NCI-H82 treated with DMSO at 0.1 percent for 48 hours (cell line): ENCODE measurements at regions not wholly inside any gene's neighbourhood (a gene's known extent, or its start where the extent isn't known, plus 50 kb on each side); places are given as distances from the start of the nearest gene placed in this dataset.

Experiments
- DNase-seq: peaks from one replicate; lab custom pipeline; 2025; ENCODE audit not compliant: unreplicated experiment; lab: John Stamatoyannopoulos, UW

GRCh38 chr1:2886631-2887030 lies 85.1 kb upstream of the TTC34 start:
- DNase-seq = no peak

- no peak for DNase-seq
Observed at GRCh38 chr1:2887941-2888855, 86.7 kb upstream of the TTC34 start.

GRCh38 chr1:2890221-2890850 lies 88.8 kb upstream of the TTC34 start:
- DNase-seq = no peak

DNA sequence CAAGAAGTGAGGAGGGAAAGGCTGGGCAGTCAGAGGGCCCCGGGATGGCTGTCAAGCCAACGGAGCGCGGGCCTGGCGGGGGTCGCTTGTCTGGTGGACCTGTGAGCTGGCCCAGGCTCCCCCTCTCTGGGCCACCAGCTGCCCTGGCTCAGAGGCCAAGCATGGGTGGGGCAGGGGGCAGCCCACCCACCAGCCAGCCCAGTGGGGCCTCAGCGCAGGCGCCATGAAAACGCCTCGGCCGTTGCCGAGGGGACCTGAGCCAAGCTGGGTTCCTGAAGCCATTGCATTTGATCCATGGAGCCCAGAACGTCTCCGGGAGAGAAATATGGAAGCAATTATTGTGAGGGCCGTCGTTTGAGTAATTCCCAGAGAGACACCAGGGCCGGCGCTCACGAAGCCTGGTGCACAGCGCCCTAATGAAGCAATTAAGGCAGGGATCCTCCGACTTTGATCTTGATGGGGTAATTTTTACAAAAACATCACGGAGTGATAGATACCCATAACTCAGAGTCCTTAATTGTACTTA lies 90.5 kb upstream of the TTC34 start:
- DNase-seq = no peak

DNA sequence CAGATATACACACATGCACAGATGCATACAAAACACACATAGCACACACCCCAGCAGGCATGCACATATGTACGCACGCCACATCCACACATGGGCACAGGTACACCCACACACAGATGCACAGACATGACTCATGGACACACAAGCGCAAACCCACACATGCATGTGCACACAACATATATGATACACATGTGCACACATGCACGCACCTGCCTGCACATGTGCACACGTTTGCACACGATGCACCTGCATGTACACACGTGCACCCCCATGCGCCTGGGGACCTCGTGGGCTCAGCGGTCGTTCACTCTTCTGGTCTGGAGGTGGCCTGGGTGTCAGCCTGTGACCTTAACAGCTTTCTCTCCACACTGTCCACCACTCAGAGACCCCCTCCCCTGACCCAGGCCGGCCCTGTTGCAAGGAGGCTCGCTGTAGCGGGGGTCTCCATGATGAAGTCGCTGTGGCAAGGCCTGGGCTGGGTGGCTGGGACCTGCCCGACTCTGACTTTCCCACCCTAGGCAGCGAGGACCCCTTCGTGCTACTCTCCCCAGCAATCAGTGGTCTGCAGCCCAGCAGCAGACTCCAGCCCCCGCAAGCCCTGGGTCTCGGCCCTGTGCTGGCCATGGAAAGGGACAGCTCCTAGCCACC lies 92.1 kb upstream of the TTC34 start:
- DNase-seq = no peak

- no peak for DNase-seq
Observed at GRCh38 chr1:2894381-2895041, 93.0 kb upstream of the TTC34 start.

DNA sequence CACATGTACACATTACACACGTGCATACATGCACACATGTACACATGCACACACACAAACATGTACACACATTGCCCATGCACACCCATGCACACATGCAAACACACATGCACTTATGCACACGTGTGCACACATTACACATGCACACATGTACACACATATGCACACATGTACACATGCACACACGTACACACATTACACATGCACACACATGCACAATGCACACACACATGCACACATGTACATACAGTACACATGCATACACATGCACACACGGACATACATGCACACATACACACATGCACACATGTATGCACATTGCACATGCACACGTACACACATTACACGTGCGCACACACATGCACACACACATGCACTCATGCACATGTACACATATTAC lies 95.3 kb upstream of the TTC34 start:
- no peak for DNase-seq

DNA sequence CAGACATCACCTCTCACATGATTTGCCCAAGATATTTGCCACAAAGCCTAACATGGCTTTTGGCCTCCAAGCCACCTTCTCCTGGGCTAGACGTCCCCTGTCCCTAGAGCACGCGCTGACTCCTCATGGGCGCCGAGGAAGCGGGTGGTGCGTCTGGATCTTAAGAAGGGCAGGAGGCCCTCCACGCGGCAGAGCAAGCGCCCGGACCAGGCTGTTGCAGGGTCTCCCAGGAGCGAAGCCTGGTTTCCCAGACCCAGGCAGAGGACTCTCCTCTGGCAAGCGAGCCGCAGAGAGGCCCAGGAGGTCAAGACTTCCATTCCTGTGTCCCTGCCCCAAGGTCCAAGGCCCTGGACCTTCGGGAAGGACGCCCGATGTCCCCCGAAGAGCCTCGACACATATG lies 101.7 kb upstream of the TTC34 start:
- no peak for DNase-seq

DNA sequence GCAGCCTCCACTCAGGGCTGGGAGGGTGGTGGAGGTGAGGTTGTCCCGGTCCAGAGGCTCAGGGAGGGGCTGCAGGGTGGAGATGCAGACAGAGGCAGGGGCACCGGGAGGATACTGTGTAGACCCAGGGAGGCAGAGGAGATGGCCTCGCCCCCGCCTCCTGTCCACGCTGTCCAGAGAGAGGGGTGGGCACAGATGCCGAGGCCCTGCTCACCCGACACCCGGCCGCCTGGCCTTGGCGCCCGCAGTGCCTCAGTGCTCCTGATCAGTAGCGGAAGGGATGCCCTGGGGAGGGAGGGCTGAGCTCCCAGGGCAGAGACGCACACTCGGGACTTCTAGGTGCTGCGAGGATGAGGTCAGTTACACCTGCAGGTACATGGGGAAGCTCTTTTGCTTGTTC lies 102.7 kb upstream of the TTC34 start:
- no peak for DNase-seq

DNA sequence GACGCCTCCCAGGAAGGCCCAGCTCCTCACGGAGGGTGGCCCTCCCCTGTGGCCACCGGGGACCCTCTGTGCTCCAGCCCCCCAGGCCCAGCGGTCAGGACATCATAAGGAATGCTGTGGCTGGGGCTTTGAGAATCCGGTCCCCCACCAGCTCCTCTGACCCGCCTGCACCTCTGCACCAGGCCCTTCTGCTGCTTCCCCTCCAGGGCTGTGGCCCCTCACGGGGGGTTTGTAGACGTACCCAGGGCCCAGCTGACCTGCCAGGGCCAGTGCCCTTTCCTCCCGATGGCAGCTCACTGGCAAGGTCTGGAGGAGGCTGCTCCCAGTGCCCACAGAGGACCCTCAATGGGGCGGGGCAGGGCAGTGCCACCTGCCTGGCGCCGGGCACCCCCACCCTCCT lies 103.9 kb upstream of the TTC34 start:
- no peak for DNase-seq

DNA sequence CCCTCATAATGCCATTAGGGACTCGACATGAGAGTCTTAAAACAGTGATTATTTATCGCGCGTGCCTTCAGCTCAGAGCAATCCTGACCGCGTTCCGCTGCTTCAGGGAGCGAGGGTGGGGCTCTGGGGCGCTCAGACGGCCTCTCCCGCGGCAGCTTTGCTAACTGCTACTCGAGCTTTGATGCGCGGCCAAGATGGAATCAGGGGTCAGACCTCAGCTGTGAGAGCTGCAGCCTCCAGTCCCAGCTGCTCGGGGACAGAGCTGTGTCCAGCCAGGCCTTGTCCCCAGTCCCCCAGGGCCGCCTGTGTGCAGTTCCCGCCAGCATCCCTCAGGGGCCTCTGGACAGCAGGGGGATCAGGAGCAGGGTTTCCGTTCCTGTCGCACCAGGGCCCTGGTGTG lies 104.6 kb upstream of the TTC34 start:
- peak; percentile 2 for DNase-seq

DNA sequence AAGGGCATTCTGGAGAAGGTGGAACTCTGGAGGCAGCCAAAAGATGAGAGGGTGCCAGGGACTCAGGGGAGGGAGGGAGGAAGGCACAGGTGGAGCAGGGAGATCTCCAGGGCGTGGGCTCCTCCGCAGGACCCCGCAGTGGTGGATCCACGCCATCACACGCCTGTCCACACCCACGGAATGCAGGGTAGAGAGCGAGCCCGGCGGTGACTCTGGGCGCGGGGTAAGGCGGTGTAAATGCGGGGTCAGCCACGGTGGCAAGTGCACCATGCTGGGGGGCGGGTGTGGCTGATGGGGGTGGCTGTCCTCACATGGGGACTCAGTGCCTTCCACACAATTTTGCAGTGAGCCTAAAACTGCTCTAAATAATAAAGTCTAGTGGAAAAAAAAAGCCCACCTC lies 105.1 kb upstream of the TTC34 start:
- no peak for DNase-seq

GRCh38 chr1:2907051-2907450 lies 105.6 kb upstream of the TTC34 start:
- no peak for DNase-seq

DNA sequence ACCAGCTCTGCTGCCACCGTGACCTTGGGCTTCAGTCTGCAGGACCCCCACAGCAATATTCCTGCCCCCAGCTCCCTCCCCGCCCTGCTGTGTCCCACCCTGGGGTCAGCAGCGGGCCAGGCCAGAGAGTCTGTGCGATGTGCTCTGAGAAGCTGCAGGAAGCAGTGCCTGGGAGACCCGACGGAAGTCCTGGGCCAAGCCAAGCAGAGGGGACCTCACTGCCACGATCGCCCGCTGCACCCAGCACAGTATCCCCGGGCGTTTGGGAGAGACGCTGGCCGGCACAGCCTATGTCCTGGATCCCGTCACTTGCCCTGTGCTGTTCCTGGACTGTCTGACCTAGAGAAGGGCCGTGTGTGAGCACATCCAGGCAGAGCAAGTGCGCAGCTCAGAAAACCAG lies 106.6 kb upstream of the TTC34 start:
- no peak for DNase-seq

GRCh38 chr1:2908561-2908960 lies 107.1 kb upstream of the TTC34 start:
- DNase-seq = no peak

- DNase-seq = no peak
Observed at GRCh38 chr1:2909797-2910196, 108.3 kb upstream of the TTC34 start.

DNA sequence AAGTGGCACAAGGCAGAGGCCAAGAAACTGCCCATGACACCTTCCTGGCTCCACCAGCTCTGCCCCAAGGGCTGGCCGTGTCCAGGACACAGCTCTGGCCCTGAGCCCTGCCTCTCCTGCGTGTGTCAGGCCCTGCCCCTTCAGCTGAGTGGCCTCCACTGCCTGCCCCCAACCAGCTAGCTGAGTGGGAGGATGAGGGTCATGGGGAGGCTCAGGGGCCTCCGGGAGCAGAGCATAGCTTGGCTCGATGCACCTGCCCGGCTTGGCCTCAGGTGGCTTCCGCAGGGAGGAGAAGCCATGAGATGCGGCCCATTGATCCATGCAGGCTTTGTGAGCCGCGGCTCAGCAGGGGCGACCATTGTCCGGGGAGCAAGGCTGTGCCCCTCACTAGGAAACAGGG lies 108.7 kb upstream of the TTC34 start:
- no peak for DNase-seq

- DNase-seq = no peak
Observed at GRCh38 chr1:2911421-2912178, 109.7 kb upstream of the ACTRT2 start.

- no peak for DNase-seq
Observed at GRCh38 chr1:2912424-2913061, 108.7 kb upstream of the ACTRT2 start.

- no peak for DNase-seq
Observed at GRCh38 chr1:2913091-2913490, 108.2 kb upstream of the ACTRT2 start.
